Loucy (cell line): ENCODE measurements at regions not wholly inside any gene's neighbourhood (a gene's known extent, or its start where the extent isn't known, plus 50 kb on each side); places are given as distances from the start of the nearest gene placed in this dataset.
"Not testable (repeated sequence)": the region's sequence is repeated elsewhere in the genome, so short reads cannot be mapped to it uniquely, and the experiment has no call there.

Experiments used
- CTCF ChIP-seq: fragments of 200-600 bp; sonication (generic); conservative IDR thresholded peaks from 2 replicates; pipeline ENCODE4 v1.5.1; 2014; ENCODE audit warnings: mild to moderate bottlenecking, antibody characterized with exemption, low read length
- EZH2phosphoT487 ChIP-seq: fragments of 200-600 bp; IDR thresholded peaks from 2 replicates; pipeline ENCODE4 v1.6.1; 2018; ENCODE audit warnings: antibody characterized with exemption, mild to moderate bottlenecking, moderate library complexity, borderline replicate concordance

- not testable (repeated sequence) for TF ChIP-seq EZH2phosphoT487, CTCF
Measured at GRCh38 chr2:131648565-131648964, 120.9 kb downstream of the CCDC74A start.
